GM18502 (cell line): ENCODE measurements at regions not wholly inside any gene's neighbourhood (a gene's known extent, or its start where the extent isn't known, plus 50 kb on each side); places are given as distances from the start of the nearest gene placed in this dataset.
"Not testable (repeated sequence)": the region's sequence is repeated elsewhere in the genome, so short reads cannot be mapped to it uniquely, and the experiment has no call there.

Experiments
- ATAC-seq: cut with Tn5 transposase; IDR thresholded peaks from one replicate; pipeline ENCODE4 v1.9.1; 2021; ENCODE audit warnings: mild to moderate bottlenecking; ENCODE audit not compliant: unreplicated experiment, poor library complexity

- no peak for ATAC-seq
Measured at GRCh38 chr6:170201361-170201760, 89.5 kb downstream of the DLL1 start.

- no peak for ATAC-seq
Measured at GRCh38 chr6:170200458-170200891, 90.4 kb downstream of the DLL1 start.

- ATAC-seq: no peak
Measured at GRCh38 chr6:170199716-170200115, 91.2 kb downstream of the DLL1 start.

GRCh38 chr6:170198298-170198697 is 92.6 kb downstream of the DLL1 start:
- no peak for ATAC-seq

GRCh38 chr6:170193326-170193821 is 97.5 kb downstream of the DLL1 start:
- no peak for ATAC-seq

- ATAC-seq: no peak
Measured at GRCh38 chr6:170192905-170193304, 98.0 kb downstream of the DLL1 start.

GRCh38 chr6:170192101-170192500 is 98.8 kb downstream of the DLL1 start:
- not testable (repeated sequence) for ATAC-seq

GRCh38 chr6:170190046-170190445 is 100.8 kb downstream of the DLL1 start:
- ATAC-seq: no peak

- ATAC-seq: no peak
Measured at GRCh38 chr6:170189236-170189635, 101.6 kb downstream of the DLL1 start.

GRCh38 chr6:170188571-170189001 is 102.3 kb downstream of the DLL1 start:
- ATAC-seq: no peak

GRCh38 chr6:170187669-170188566 is 103.0 kb downstream of the DLL1 start:
- no peak for ATAC-seq

GRCh38 chr6:170186941-170187668 is 103.8 kb downstream of the DLL1 start:
- no peak for ATAC-seq

- ATAC-seq: no peak
Measured at GRCh38 chr6:170186006-170186935, 104.6 kb downstream of the DLL1 start.

GRCh38 chr6:170185175-170185978 is 105.5 kb downstream of the DLL1 start:
- ATAC-seq: no peak

GRCh38 chr6:170184316-170184715 is 106.6 kb downstream of the DLL1 start:
- ATAC-seq: no peak

- no peak for ATAC-seq
Measured at GRCh38 chr6:170183521-170183920, 107.4 kb downstream of the DLL1 start.

GRCh38 chr6:170182781-170183120 is 108.1 kb downstream of the DLL1 start:
- ATAC-seq: no peak

- no peak for ATAC-seq
Measured at GRCh38 chr6:170182093-170182780, 108.6 kb downstream of the DLL1 start.

- no peak for ATAC-seq
Measured at GRCh38 chr6:170181338-170181690, 109.6 kb downstream of the DLL1 start.
